IMR-90 (cell line): ENCODE measurements at regions not wholly inside any gene's neighbourhood (a gene's known extent, or its start where the extent isn't known, plus 50 kb on each side); places are given as distances from the start of the nearest gene placed in this dataset.

Experiments used
- ATAC-seq: fragments of 200-7000 bp; cut with Tn5 transposase; 2 replicates; pipeline ENCODE4 v1.9.1; 2020; ENCODE audit warnings: low read depth, mild to moderate bottlenecking, moderate library complexity
- BruUV-seq: library from RNA; stranded (reverse); fragments of 400-500 nt; replicated peaks from 2 replicates; lab custom pipeline; 2021; lab: Mats Ljungman, UMichigan
- CTCF ChIA-PET: fragments of 300-600 bp; formaldehyde crosslinking; extraction: SDS; loops from one replicate; lab custom pipeline; 2021; ENCODE audit warnings: antibody characterized with exemption; lab: Yijun Ruan, JAX
- POLR2A ChIA-PET: fragments of 300-600 bp; sonication (Branson Sonifier 250); formaldehyde crosslinking; loops from one replicate; lab custom pipeline; 2022; ENCODE audit warnings: antibody characterized with exemption; ENCODE audit not compliant: unreplicated experiment; lab: Charles Lee
- DNase-seq: peaks from one replicate; pipeline ENCODE4 v3.0.0; 2013
- H2AFZ ChIP-seq: replicated peaks from 2 replicates; pipeline ENCODE3; 2013; ENCODE audit warnings: low read length, mild to moderate bottlenecking; ENCODE audit not compliant: poor library complexity
- H2AK5ac ChIP-seq: 2 replicates; pipeline ENCODE4 v1.6.1; 2013; ENCODE audit warnings: low read depth, low read length, inconsistent platforms
- H2AK9ac ChIP-seq: replicated peaks from 2 replicates; pipeline ENCODE3; 2013; ENCODE audit warnings: mild to moderate bottlenecking, low read depth, low read length, moderate library complexity; ENCODE audit not compliant: poor library complexity
- H2BK120ac ChIP-seq: 2 replicates; pipeline ENCODE4 v1.6.1; 2013; ENCODE audit warnings: low read depth, low read length, inconsistent platforms
- H2BK15ac ChIP-seq: 3 replicates; pipeline ENCODE4 v1.6.1; 2013; ENCODE audit warnings: low read depth, low read length, inconsistent platforms
- H2BK20ac ChIP-seq: 2 replicates; pipeline ENCODE4 v1.6.1; 2013; ENCODE audit warnings: low read depth, mild to moderate bottlenecking, inconsistent platforms, low read length, moderate library complexity
- H2BK5ac ChIP-seq: 2 replicates; pipeline ENCODE4 v1.6.1; 2013; ENCODE audit warnings: mild to moderate bottlenecking, low read depth, low read length, inconsistent platforms; ENCODE audit not compliant: poor library complexity, severe bottlenecking
- H3K14ac ChIP-seq: replicated peaks from 2 replicates; pipeline ENCODE4 v1.6.1; 2013; ENCODE audit warnings: low read depth, low read length, inconsistent platforms
- H3K18ac ChIP-seq: 2 replicates; pipeline ENCODE4 v1.6.1; 2013; ENCODE audit warnings: low read depth, low read length, control low read depth
- H3K23ac ChIP-seq: 2 replicates; pipeline ENCODE4 v1.6.1; 2013; ENCODE audit warnings: low read depth, low read length, inconsistent platforms
- H3K27ac ChIP-seq: 2 replicates; pipeline ENCODE4 v1.5.1; 2013; ENCODE audit warnings: mild to moderate bottlenecking, control low read depth, low read length; ENCODE audit not compliant: insufficient read depth
- H3K27me3 ChIP-seq: 2 replicates; pipeline ENCODE4 v1.6.1; 2013; ENCODE audit warnings: low read length; ENCODE audit not compliant: control insufficient read depth, insufficient read depth
- H3K36me3 ChIP-seq: 2 replicates; pipeline ENCODE4 v1.6.1; 2013; ENCODE audit warnings: low read length, mixed read lengths; ENCODE audit not compliant: control insufficient read depth, insufficient read depth
- H3K4ac ChIP-seq: 2 replicates; pipeline ENCODE4 v1.6.1; 2013; ENCODE audit warnings: low read depth, low read length, inconsistent platforms
- H3K4me1 ChIP-seq: 2 replicates; pipeline ENCODE4 v1.6.1; 2013; ENCODE audit warnings: low read length, mixed read lengths; ENCODE audit not compliant: control insufficient read depth, insufficient read depth
- H3K4me2 ChIP-seq: 2 replicates; pipeline ENCODE4 v1.6.1; 2013; ENCODE audit warnings: low read depth, mild to moderate bottlenecking, control low read depth, low read length, moderate library complexity
- H3K4me3 ChIP-seq: 2 replicates; pipeline ENCODE4 v1.5.1; 2013; ENCODE audit warnings: low read depth, mild to moderate bottlenecking, control low read depth, low read length, moderate library complexity; ENCODE audit not compliant: insufficient read depth
- H3K56ac ChIP-seq: 2 replicates; pipeline ENCODE4 v1.6.1; 2013; ENCODE audit warnings: low read length, inconsistent platforms; ENCODE audit not compliant: insufficient read depth; ENCODE audit errors: extremely low read depth
- H3K79me1 ChIP-seq, 2 experiments: 2 replicates each; pipeline ENCODE4 v1.6.1; 2013; ENCODE audit warnings: low read length in 2 of 2, inconsistent platforms in 1 of 2, low read depth in 1 of 2
- H3K9ac ChIP-seq: 2 replicates; pipeline ENCODE4 v1.6.1; 2013; ENCODE audit warnings: low read depth, low read length, control low read depth
- H3K9me1 ChIP-seq: 2 replicates; pipeline ENCODE4 v1.6.1; 2013; ENCODE audit warnings: low read length, inconsistent platforms; ENCODE audit not compliant: insufficient read depth
- H3K9me3 ChIP-seq: 2 replicates; pipeline ENCODE4 v1.6.1; 2013; ENCODE audit warnings: low read length; ENCODE audit not compliant: control insufficient read depth, insufficient read depth
- H4K20me1 ChIP-seq: 2 replicates; pipeline ENCODE4 v1.6.1; 2013; ENCODE audit warnings: low read length, inconsistent platforms; ENCODE audit not compliant: insufficient read depth
- H4K5ac ChIP-seq: 2 replicates; pipeline ENCODE4 v1.6.1; 2013; ENCODE audit warnings: mild to moderate bottlenecking, low read depth, low read length, control low read depth
- H4K8ac ChIP-seq, 2 experiments: 2 replicates each; pipeline ENCODE4 v1.6.1; 2013; ENCODE audit warnings: low read depth in 2 of 2, low read length in 2 of 2, control low read depth in 1 of 2, inconsistent platforms in 1 of 2
- H4K91ac ChIP-seq: 2 replicates; pipeline ENCODE4 v1.6.1; 2013; ENCODE audit warnings: low read depth, low read length, inconsistent platforms; ENCODE audit not compliant: insufficient read depth
- BHLHE40 ChIP-seq: fragments of 150-350 bp; IDR thresholded peaks from 2 replicates; pipeline ENCODE4 v1.6.1; 2016; ENCODE audit warnings: mild to moderate bottlenecking, low read depth, low read length
- CEBPB ChIP-seq: IDR thresholded peaks from 2 replicates; pipeline ENCODE4 v1.6.1; 2012; ENCODE audit warnings: low read depth, low read length, improper control_type of control experiment
- CTCF ChIP-seq: conservative IDR thresholded peaks from 2 replicates; pipeline ENCODE4 v1.5.1; 2012; ENCODE audit warnings: mild to moderate bottlenecking, low read depth, low read length, improper control_type of control experiment
- ELK1 ChIP-seq: fragments of 150-350 bp; IDR thresholded peaks from 2 replicates; pipeline ENCODE4 v1.6.1; 2016; ENCODE audit warnings: low read depth, mild to moderate bottlenecking, low read length, moderate library complexity, borderline replicate concordance
- FOS ChIP-seq: fragments of 150-350 bp; IDR thresholded peaks from 2 replicates; pipeline ENCODE4 v1.6.1; 2016; ENCODE audit warnings: low read depth, low read length
- MAFK ChIP-seq: IDR thresholded peaks from 2 replicates; pipeline ENCODE4 v1.6.1; 2012; ENCODE audit warnings: low read depth, low read length, improper control_type of control experiment
- MXI1 ChIP-seq: IDR thresholded peaks from 2 replicates; pipeline ENCODE4 v1.6.1; 2012; ENCODE audit warnings: low read depth, mild to moderate bottlenecking, low read length, moderate library complexity, borderline replicate concordance
- NFE2L2 ChIP-seq: fragments of 150-350 bp; IDR thresholded peaks from 2 replicates; pipeline ENCODE4 v1.6.1; 2016; ENCODE audit warnings: low read depth, mild to moderate bottlenecking, low read length
- RAD21 ChIP-seq: IDR thresholded peaks from 2 replicates; pipeline ENCODE4 v1.6.1; 2012; ENCODE audit warnings: low read length, improper control_type of control experiment
- RCOR1 ChIP-seq: IDR thresholded peaks from 2 replicates; pipeline ENCODE4 v1.6.1; 2012; ENCODE audit warnings: mild to moderate bottlenecking, low read length, improper control_type of control experiment; ENCODE audit not compliant: insufficient replicate concordance
- RFX5 ChIP-seq: IDR thresholded peaks from 2 replicates; pipeline ENCODE4 v1.8.0; 2012; ENCODE audit warnings: low read depth, mild to moderate bottlenecking, low read length, moderate library complexity
- WGBS, 2 experiments: methylation state at CpG; one replicate each; pipeline versions ENCODE4 v1.1.5 to v1.1.7; 2013; ENCODE audit warnings: missing lambda C conversion rate in 2 of 2; ENCODE audit not compliant: insufficient read length in 1 of 2; ENCODE audit errors: extremely low coverage in 2 of 2; 5-methylcytosine and 5-hydroxymethylcytosine counted together
- dilution Hi-C: fragments of 300-500 bp; cut with HindIII; formaldehyde crosslinking; loops from one replicate; pipeline ENCODE4 v1.14.3; 2018; ENCODE audit warnings: low sequenced_read_pairs; ENCODE audit not compliant: unreplicated experiment
- in situ Hi-C: fragments of 300-500 bp; cut with MboI; formaldehyde crosslinking; loops from 3 replicates; pipeline ENCODE4 v1.14.3; 2019; ENCODE audit warnings: low sequenced_read_pairs, inconsistent platforms, mixed read lengths
- intact Hi-C: fragments of 100-400 bp; cut with micrococcal nuclease; formaldehyde crosslinking; loops from 2 replicates; pipeline ENCODE4 v1.10.0; 2022
- TF ChIP-seq, protein P1 (sequence below): fragments of 150-350 bp; IDR thresholded peaks from 2 replicates; pipeline ENCODE4 v1.6.1; 2017; ENCODE audit warnings: mild to moderate bottlenecking, antibody characterized with exemption, low read length, low read depth

GRCh38 chr3:106756901-106757300, 620.3 kb upstream of the CCDC54 start:
- no peak overlapping the region for H2AK9ac ChIP-seq
- no peak overlapping the region for H3K56ac ChIP-seq
- TF ChIP-seq CEBPB: no peak
- TF ChIP-seq RCOR1: no peak
- TF ChIP-seq BHLHE40: no peak
- TF ChIP-seq ELK1: no peak
- TF ChIP-seq, protein P1, sequence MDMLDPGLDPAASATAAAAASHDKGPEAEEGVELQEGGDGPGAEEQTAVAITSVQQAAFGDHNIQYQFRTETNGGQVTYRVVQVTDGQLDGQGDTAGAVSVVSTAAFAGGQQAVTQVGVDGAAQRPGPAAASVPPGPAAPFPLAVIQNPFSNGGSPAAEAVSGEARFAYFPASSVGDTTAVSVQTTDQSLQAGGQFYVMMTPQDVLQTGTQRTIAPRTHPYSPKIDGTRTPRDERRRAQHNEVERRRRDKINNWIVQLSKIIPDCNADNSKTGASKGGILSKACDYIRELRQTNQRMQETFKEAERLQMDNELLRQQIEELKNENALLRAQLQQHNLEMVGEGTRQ: no peak
- no peak for TF ChIP-seq RAD21
- no peak for TF ChIP-seq RFX5
- no peak for TF ChIP-seq MAFK
- TF ChIP-seq CTCF: no peak
- no peak for TF ChIP-seq FOS
- no peak for TF ChIP-seq MXI1
- TF ChIP-seq NFE2L2: no peak
- H3K27me3 ChIP-seq: no peaks in the 10 kb centered on the region
- H2AK5ac ChIP-seq: no peak overlapping the region
- dilution Hi-C loops (no loop called here), intact Hi-C loops (no loop called here), in situ Hi-C loops (no loop called here)
- H4K8ac ChIP-seq: no peak overlapping the region
- H3K23ac ChIP-seq: no peak overlapping the region
- no peaks in the 10 kb centered on the region for H3K36me3 ChIP-seq
- BruUV-seq: no TSS peak
- DNase-seq: no peak
- H4K20me1 ChIP-seq: no peaks in the 10 kb centered on the region
- 60% methylated on average over 1 of the region's 3 CpGs; no CpG with 5 or more reads in 1 of the 2 experiments for WGBS, 2 experiments
- H4K91ac ChIP-seq: no peak overlapping the region
- no peak overlapping the region for H2BK20ac ChIP-seq
- no peak overlapping the region for H3K4me3 ChIP-seq
- no peak for ATAC-seq
- H3K4me2 ChIP-seq: no peak overlapping the region
- H3K9ac ChIP-seq: no peak overlapping the region
- H3K18ac ChIP-seq: no peak overlapping the region
- H2AFZ ChIP-seq: no peak overlapping the region
- H3K4me1 ChIP-seq: no peaks in the 10 kb centered on the region
- no peaks in the 10 kb centered on the region for H3K79me1 ChIP-seq
- CTCF ChIA-PET: no interaction called here
- no peak overlapping the region for H4K5ac ChIP-seq
- H2BK120ac ChIP-seq: no peak overlapping the region
- no peak overlapping the region for H3K14ac ChIP-seq
- H3K9me3 ChIP-seq: no peaks in the 10 kb centered on the region; the same call in 1 of the 2 replicates
- H3K4ac ChIP-seq: no peak overlapping the region
- H3K9me1 ChIP-seq: no peaks in the 10 kb centered on the region
- H2BK5ac ChIP-seq: no peak overlapping the region
- H3K27ac ChIP-seq: no peak overlapping the region
- POLR2A ChIA-PET: no interaction called here
- no peak overlapping the region for H2BK15ac ChIP-seq
